ENCODE measurements at regions not wholly inside any gene's neighbourhood (a gene's known extent, or its start where the extent isn't known, plus 50 kb on each side); places are given as distances from the start of the nearest gene placed in this dataset.

DNA sequence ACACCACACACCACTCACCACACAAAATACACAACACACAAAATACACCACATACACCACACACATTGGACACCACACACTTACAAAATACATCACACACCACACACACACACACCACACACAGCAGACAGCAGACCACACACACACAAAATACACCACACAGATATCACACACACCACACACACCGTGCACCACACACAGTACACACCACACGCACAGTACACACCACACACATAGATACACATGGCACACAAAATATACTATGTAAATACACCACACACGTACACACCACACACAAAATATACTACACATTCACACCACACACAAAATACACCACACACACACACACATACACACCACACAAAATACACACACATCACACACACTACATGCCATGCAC, 1243.5 kb downstream of the BRD1 start:
- no peaks in the 10 kb centered on the region for H3K36me3 ChIP-seq (ENCODE audit: control insufficient read depth in 2 of 2, insufficient read depth in 2 of 2, low read length in 2 of 2)
- H3K4me1 ChIP-seq (ENCODE audit: control insufficient read depth in 2 of 2, insufficient read depth in 2 of 2, low read length in 2 of 2): no peaks in the 10 kb centered on the region
- no peaks in the 10 kb centered on the region for H3K9me3 ChIP-seq (ENCODE audit: control insufficient read depth in 2 of 2, low read length in 2 of 2)
- H3K27ac ChIP-seq (ENCODE audit: low read depth in 2 of 2, low read length in 2 of 2): no peak overlapping the region
- H3K4me3 ChIP-seq (ENCODE audit: low read length in 2 of 2): no peak overlapping the region
- H3K27me3 ChIP-seq (ENCODE audit: control insufficient read depth in 2 of 2, insufficient read depth in 2 of 2, low read length in 2 of 2): no peaks in the 10 kb centered on the region
- no peak overlapping the region for H3K9ac ChIP-seq (ENCODE audit: low read depth in 1 of 2, low read length in 2 of 2)

DNA sequence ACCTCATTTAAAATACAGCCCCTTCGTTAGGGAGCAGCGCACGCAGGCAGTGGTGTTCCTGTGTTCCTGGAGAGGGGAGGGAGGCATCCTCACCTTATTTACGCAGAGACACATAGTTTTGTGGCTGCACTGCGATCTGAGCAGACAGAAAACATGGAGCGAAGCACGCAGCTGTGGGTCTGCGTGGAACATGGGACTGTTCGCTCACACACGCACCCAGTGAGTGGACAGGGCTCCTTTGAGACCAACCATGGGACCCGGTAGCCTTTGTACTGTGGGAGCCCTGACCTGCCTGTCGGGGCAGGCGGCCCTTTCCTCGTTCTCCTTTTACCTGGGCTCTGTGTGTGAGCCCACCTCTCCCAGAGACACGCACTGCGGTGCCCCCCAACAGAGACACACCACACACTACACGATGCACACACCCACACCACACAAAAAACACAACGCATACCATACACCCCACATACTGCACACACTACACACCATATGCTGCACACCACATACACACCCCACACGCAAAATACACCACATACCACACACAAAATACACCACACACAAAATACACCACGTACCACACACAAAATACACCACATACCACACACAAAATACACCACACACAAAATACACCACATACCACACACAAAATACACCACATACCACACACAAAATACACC, 1245.7 kb downstream of the BRD1 start:
- H3K36me3 ChIP-seq (ENCODE audit: control insufficient read depth in 2 of 2, insufficient read depth in 2 of 2, low read length in 2 of 2): no peaks in the 10 kb centered on the region
- H3K4me1 ChIP-seq (ENCODE audit: control insufficient read depth in 2 of 2, insufficient read depth in 2 of 2, low read length in 2 of 2): no peaks in the 10 kb centered on the region
- no peak overlapping the region for H3K27ac ChIP-seq (ENCODE audit: low read depth in 2 of 2, low read length in 2 of 2)
- no peak overlapping the region for H3K9ac ChIP-seq (ENCODE audit: low read depth in 1 of 2, low read length in 2 of 2)
- no peaks in the 10 kb centered on the region for H3K9me3 ChIP-seq (ENCODE audit: control insufficient read depth in 2 of 2, low read length in 2 of 2)
- peaks cover 0 to 3% of the 10 kb centered on the region in 2 donors for H3K27me3 ChIP-seq (ENCODE audit: control insufficient read depth in 2 of 2, insufficient read depth in 2 of 2, low read length in 2 of 2)
- H3K4me3 ChIP-seq (ENCODE audit: low read length in 2 of 2): no peak overlapping the region

DNA sequence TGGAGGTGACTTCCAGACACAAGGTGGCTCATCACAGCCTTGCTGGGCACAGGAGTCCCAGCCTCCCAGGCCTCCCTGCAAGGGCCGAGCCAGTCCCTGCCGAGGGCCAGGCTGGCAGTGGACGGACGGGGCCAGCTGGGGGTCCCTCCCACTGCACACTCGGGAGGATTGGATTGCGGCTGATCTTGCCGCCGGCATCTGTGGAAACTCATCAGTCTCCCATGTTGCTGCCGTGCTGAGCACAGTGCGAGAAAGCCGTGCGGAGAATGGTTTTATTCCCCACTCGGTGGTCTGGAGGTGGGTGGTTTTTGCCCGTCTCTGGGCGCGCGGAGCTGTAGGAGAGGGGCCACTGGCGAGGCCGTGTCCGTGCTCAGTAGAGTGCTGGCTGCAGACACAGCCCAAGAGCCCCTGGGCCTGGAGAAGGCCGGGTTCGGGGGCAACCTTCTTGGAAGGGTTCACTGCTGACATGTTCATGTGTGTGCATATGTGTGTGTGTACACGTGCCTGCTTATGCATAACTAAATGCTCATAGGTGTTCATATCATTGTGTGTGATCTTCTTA, 1246.4 kb downstream of the BRD1 start:
- Histone ChIP-seq H3K4me3 (ENCODE audit: low read length in 2 of 2) (no peak overlapping the region), H3K36me3 (ENCODE audit: control insufficient read depth in 2 of 2, insufficient read depth in 2 of 2, low read length in 2 of 2) (no peaks in the 10 kb centered on the region), H3K27ac (ENCODE audit: low read depth in 2 of 2, low read length in 2 of 2) (no peak overlapping the region), H3K9ac (ENCODE audit: low read depth in 1 of 2, low read length in 2 of 2) (no peak overlapping the region), H3K9me3 (ENCODE audit: control insufficient read depth in 2 of 2, low read length in 2 of 2) (no peaks in the 10 kb centered on the region), H3K4me1 (ENCODE audit: control insufficient read depth in 2 of 2, insufficient read depth in 2 of 2, low read length in 2 of 2) (no peaks in the 10 kb centered on the region), H3K27me3 (ENCODE audit: control insufficient read depth in 2 of 2, insufficient read depth in 2 of 2, low read length in 2 of 2) (peaks cover 0 to 3% of the 10 kb centered on the region in 2 donors)

DNA sequence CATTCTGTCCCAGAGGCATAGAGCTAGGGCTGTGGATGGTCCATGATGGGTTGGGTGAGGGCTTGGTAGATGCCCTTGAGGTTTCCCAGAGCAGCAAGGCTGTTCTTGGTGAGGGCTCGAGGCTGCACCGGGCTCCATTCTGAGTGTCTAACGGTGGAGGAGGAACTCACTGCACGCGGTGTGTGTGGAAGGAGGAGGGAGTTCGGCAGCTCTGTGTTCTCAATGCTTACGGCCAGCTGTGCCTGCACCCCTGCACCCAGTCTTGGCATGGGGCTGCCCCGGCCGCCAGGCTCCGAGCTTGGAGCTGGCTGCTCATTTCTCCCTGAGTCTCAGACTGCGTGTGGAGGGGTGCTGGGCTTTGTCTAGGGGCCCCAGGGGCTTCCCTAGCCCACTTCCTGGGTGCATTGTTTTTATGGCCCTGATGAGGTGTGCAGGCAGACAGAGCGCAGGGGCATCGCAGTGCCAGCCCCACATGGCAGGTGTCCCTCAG, 1247.1 kb downstream of the BRD1 start:
- Histone ChIP-seq H3K9ac (ENCODE audit: low read depth in 1 of 2, low read length in 2 of 2) (no peak overlapping the region), H3K4me3 (ENCODE audit: low read length in 2 of 2) (no peak overlapping the region), H3K27me3 (ENCODE audit: control insufficient read depth in 2 of 2, insufficient read depth in 2 of 2, low read length in 2 of 2) (peaks cover 0 to 3% of the 10 kb centered on the region in 2 donors), H3K9me3 (ENCODE audit: control insufficient read depth in 2 of 2, low read length in 2 of 2) (no peaks in the 10 kb centered on the region), H3K36me3 (ENCODE audit: control insufficient read depth in 2 of 2, insufficient read depth in 2 of 2, low read length in 2 of 2) (no peaks in the 10 kb centered on the region), H3K27ac (ENCODE audit: low read depth in 2 of 2, low read length in 2 of 2) (no peak overlapping the region), H3K4me1 (ENCODE audit: control insufficient read depth in 2 of 2, insufficient read depth in 2 of 2, low read length in 2 of 2) (no peaks in the 10 kb centered on the region)

DNA sequence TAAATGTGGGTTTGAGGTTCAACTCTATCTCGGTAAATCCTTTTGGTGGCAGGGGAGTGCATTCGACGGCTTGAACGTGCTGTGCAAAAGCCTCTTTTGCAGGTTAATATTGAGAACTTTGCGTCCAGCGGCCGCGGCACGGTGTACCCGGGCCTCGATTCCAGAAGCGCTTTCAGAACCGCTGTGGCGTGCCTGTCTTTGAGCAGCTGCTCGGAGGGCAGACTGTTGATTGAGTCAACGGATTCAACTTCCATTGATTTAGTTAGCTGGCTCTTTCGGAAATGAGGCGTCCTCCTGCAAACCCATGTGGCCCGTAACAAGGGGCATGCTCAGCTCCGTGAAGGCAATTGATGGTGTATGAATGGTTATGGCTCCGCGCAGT, 1247.8 kb downstream of the BRD1 start:
- Histone ChIP-seq H3K9ac (ENCODE audit: low read depth in 1 of 2, low read length in 2 of 2) (no peak overlapping the region), H3K4me1 (ENCODE audit: control insufficient read depth in 2 of 2, insufficient read depth in 2 of 2, low read length in 2 of 2) (no peaks in the 10 kb centered on the region), H3K4me3 (ENCODE audit: low read length in 2 of 2) (no peak overlapping the region), H3K9me3 (ENCODE audit: control insufficient read depth in 2 of 2, low read length in 2 of 2) (no peaks in the 10 kb centered on the region), H3K27me3 (ENCODE audit: control insufficient read depth in 2 of 2, insufficient read depth in 2 of 2, low read length in 2 of 2) (peaks cover 0 to 3% of the 10 kb centered on the region in 2 donors), H3K27ac (ENCODE audit: low read depth in 2 of 2, low read length in 2 of 2) (no peak overlapping the region), H3K36me3 (ENCODE audit: control insufficient read depth in 2 of 2, insufficient read depth in 2 of 2, low read length in 2 of 2) (no peaks in the 10 kb centered on the region)

DNA sequence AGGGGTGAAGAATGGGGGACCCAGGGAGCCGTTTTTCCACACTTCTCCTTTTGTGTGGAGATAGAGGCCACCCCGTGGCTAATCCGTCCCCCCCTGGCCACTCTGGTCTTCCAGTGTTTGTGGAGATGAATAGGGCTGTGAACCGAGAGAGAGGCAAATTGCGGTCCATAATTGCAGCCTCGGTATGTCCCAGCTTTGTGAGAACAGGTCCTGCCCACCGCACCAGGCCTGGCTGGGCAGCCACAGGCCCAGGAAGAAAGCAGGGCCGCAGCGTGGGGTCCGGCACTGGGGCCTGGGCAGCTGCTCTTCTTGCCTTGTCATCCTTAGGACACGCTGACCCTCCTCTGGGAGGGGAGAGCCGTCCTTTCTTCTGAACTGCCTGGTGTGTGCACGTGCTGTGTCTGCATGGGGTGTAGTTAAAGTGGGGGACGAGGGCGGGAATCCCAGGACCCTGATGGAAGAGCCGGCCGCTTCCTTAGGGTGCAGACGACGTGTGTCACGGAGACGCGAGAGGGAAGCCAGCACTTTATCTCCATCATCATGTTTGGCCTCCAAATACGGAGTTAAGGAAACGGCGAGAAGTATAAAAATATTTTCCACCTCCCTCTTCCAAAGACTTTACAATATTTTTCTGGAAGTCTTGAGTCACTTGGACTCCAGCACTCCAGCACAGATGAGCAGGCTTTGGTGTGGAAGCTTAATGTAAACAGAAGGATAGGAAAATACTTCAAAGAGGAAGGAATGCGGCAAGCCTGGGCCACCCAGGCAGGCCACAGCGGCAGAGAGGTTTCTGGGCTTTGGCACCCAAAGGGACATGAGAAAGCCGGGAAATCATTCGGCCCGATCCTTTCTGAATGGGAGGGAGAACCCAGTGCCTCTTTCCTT, 1248.4 kb downstream of the BRD1 start:
- H3K27ac ChIP-seq (ENCODE audit: low read depth in 2 of 2, low read length in 2 of 2): no peak overlapping the region
- no peak overlapping the region for H3K9ac ChIP-seq (ENCODE audit: low read depth in 1 of 2, low read length in 2 of 2)

DNA sequence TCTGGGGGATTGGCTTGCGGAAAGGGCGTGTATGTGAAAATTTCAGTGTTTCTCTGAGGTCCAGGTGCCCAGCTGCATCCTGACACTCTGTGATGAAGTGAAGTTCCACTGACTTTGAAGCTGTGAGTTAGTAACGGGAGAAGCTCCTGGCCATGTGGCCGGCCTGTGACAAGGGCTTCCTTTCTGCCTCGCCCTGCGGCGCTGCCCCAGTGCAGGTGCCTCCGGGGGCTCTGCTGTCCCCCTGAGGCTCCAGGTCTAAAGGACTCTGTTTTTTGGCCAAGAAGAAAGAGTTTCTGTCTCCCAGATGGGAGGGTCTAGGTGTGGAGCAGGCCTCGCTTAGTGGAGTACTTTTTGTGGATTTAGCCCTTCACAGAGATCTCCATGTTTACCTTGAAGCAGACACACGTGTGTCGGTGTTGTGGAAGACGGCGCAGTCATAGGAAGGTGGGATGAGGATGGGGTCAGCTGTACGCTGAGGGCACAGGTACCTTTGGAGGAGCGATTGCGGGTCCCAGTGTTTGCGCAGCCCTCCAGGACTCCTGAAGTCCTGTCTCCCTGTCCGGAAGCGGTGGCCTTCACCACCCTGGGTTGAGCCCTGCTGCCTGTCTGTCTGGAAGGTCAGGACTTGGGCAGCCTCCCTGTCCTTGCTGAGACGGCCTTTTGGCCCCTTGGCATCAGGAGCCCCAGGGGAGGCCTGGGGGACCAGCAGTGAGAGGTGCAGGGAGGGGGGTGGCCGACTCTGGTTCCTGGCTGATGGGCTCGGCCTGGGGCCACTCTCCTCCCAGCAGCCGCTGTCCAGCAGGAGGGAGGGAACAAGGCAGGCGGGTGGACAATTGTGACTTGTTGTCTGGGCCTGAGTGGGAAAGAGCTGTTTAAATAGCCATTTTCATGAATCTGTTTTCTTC, 1249.3 kb downstream of the BRD1 start:
- no peaks in the 10 kb centered on the region for H3K9me3 ChIP-seq (ENCODE audit: control insufficient read depth in 2 of 2, low read length in 2 of 2)
- no peak overlapping the region for H3K9ac ChIP-seq (ENCODE audit: low read depth in 1 of 2, low read length in 2 of 2)
- peaks cover 10 to 11% of the 10 kb centered on the region in 2 donors for H3K27me3 ChIP-seq (ENCODE audit: control insufficient read depth in 2 of 2, insufficient read depth in 2 of 2, low read length in 2 of 2)
- no peaks in the 10 kb centered on the region for H3K4me1 ChIP-seq (ENCODE audit: control insufficient read depth in 2 of 2, insufficient read depth in 2 of 2, low read length in 2 of 2)
- H3K27ac ChIP-seq (ENCODE audit: low read depth in 2 of 2, low read length in 2 of 2): no peak overlapping the region
- no peak overlapping the region for H3K4me3 ChIP-seq (ENCODE audit: low read length in 2 of 2)
- no peaks in the 10 kb centered on the region for H3K36me3 ChIP-seq (ENCODE audit: control insufficient read depth in 2 of 2, insufficient read depth in 2 of 2, low read length in 2 of 2)

More for the DNA sequence above, 1248.4 kb downstream of the BRD1 start:
- no peak overlapping the region for H3K4me3 ChIP-seq (ENCODE audit: low read length in 2 of 2)
- H3K36me3 ChIP-seq (ENCODE audit: control insufficient read depth in 2 of 2, insufficient read depth in 2 of 2, low read length in 2 of 2): no peaks in the 10 kb centered on the region
- H3K4me1 ChIP-seq (ENCODE audit: control insufficient read depth in 2 of 2, insufficient read depth in 2 of 2, low read length in 2 of 2): no peaks in the 10 kb centered on the region
- no peaks in the 10 kb centered on the region for H3K9me3 ChIP-seq (ENCODE audit: control insufficient read depth in 2 of 2, low read length in 2 of 2)
- H3K27me3 ChIP-seq (ENCODE audit: control insufficient read depth in 2 of 2, insufficient read depth in 2 of 2, low read length in 2 of 2): peaks cover 6 to 10% of the 10 kb centered on the region in 2 donors

DNA sequence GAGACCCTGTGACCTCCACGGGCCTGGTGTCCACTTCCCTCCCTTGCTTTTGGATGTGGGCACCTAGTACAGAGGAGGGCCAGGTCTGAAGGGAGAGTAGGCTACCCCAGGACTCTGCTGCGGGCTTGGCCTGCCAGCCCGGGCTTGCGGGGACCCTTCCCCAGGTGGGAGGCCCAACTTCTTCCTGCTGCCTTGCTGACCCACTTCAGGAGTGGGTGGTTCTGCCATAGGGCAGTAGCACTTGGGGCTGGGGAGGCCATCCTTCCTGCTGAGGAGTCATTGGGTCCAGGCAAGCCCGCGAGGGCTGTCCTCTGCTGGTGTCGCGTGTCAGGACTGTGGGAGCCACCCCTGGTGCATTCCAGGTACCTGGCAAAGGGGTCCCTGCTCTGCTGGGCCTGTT, 1250.0 kb downstream of the BRD1 start:
- Histone ChIP-seq H3K9ac (ENCODE audit: low read depth in 1 of 2, low read length in 2 of 2) (no peak overlapping the region), H3K4me1 (ENCODE audit: control insufficient read depth in 2 of 2, insufficient read depth in 2 of 2, low read length in 2 of 2) (no peaks in the 10 kb centered on the region), H3K4me3 (ENCODE audit: low read length in 2 of 2) (no peak overlapping the region), H3K36me3 (ENCODE audit: control insufficient read depth in 2 of 2, insufficient read depth in 2 of 2, low read length in 2 of 2) (no peaks in the 10 kb centered on the region), H3K9me3 (ENCODE audit: control insufficient read depth in 2 of 2, low read length in 2 of 2) (no peaks in the 10 kb centered on the region), H3K27me3 (ENCODE audit: control insufficient read depth in 2 of 2, insufficient read depth in 2 of 2, low read length in 2 of 2) (peaks cover 13 to 14% of the 10 kb centered on the region in 2 donors), H3K27ac (ENCODE audit: low read depth in 2 of 2, low read length in 2 of 2) (no peak overlapping the region)

DNA sequence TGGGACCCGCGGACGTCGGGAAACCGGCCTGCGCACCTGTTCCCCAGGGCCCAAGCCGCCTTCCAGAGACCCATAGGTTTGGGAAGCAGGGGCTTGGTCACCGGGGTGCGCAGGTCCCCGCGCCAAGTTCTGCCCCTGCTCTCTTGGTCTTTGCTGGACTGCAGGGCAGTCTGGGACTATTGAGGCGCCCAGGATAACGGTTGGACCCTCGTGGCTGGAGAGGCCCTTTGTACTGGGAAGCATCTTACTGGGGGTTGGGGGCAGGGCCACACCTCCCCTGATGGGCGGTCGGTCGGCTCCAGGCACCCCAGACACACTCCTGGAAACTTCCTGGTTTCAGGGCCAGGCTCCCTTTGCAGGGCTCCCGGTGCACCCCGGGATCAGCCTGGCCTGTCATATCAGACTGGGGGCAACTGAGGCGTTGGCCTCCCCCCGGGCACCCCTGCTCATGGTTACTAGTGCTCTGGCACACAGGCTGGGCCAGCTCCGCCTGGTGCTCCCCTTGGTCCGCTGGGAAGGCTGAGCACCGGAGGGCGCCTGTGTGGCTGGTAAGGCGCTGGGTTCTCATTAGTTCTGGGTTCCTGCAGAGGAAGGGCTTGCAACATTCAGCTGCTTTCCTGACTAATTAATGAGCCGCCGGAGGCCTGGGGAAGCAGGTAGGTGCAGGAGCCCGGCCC, 1250.5 kb downstream of the BRD1 start:
- Histone ChIP-seq H3K9me3 (ENCODE audit: control insufficient read depth in 2 of 2, low read length in 2 of 2) (no peaks in the 10 kb centered on the region), H3K27ac (ENCODE audit: low read depth in 2 of 2, low read length in 2 of 2) (no peak overlapping the region), H3K9ac (ENCODE audit: low read depth in 1 of 2, low read length in 2 of 2) (no peak overlapping the region), H3K27me3 (ENCODE audit: control insufficient read depth in 2 of 2, insufficient read depth in 2 of 2, low read length in 2 of 2) (peaks cover 13 to 14% of the 10 kb centered on the region in 2 donors), H3K36me3 (ENCODE audit: control insufficient read depth in 2 of 2, insufficient read depth in 2 of 2, low read length in 2 of 2) (no peaks in the 10 kb centered on the region), H3K4me1 (ENCODE audit: control insufficient read depth in 2 of 2, insufficient read depth in 2 of 2, low read length in 2 of 2) (no peaks in the 10 kb centered on the region), H3K4me3 (ENCODE audit: low read length in 2 of 2) (no peak overlapping the region)
